Left kidney (tissue), 1 donor: ENCODE measurements at regions not wholly inside any gene's neighbourhood (a gene's known extent, or its start where the extent isn't known, plus 50 kb on each side); places are given as distances from the start of the nearest gene placed in this dataset.

ENCODE experiments used
- DNase-seq: peaks from one replicate; pipeline ENCODE4 v3.0.0-alpha.2; 2013

- no peak for DNase-seq
These were observed 876.6 kb downstream of the DCDC2C start for GRCh38 chr2:4579977-4580376.

GRCh38 chr2:4585057-4585635, 881.8 kb downstream of the DCDC2C start:
- no peak for DNase-seq

DNA sequence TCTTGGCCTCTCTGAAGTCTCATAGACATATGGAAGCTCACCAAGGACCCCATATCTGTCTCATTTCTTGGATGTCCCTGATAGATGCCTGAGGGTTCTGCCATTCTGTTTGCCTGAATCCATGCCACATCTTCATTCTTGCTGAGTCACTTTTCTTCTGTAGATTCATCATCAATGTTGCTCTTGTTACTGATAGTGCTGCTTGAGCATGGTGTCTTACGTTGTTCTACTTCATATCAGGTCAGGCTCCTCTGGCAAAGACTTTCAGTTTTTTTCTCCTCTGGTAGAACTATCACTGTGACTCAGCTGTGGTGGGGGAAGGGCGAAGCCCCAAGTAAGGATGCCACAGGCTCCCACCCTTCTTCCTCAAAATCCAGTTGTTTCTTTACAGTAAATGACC, 885.2 kb downstream of the DCDC2C start:
- no peak for DNase-seq

GRCh38 chr2:4591261-4591660, 887.9 kb downstream of the DCDC2C start:
- DNase-seq: no peak

- DNase-seq: no peak
These were observed 894.0 kb downstream of the DCDC2C start for GRCh38 chr2:4597400-4597799.

GRCh38 chr2:4604767-4605166, 901.4 kb downstream of the DCDC2C start:
- no peak for DNase-seq

GRCh38 chr2:4618141-4618540, 914.8 kb downstream of the DCDC2C start:
- no peak for DNase-seq

GRCh38 chr2:4618630-4619228, 915.4 kb downstream of the DCDC2C start:
- no peak for DNase-seq

DNA sequence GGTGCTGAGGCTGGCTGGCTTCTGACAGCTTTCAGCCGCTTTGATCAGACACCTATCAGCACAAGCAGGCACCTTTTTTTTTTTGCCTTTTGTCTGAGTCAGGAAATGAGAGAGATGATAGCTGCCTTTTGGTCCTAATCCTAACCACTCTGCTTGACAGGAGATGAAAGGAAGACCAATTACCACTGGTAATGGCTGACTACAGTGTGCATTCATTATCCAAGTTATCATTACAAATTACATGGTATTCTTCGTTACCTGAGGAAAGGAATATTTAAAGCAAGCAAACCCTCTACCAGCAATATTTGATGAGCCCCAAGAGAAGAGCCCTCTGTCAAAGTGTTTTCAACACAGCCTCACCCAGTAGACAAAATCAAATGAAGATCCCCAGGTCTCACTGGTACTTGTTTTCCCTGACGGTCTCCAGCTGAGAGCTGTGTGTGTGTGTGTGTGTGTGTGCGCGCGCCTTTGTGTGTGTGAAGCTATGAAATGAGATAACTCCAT, 925.7 kb downstream of the DCDC2C start:
- DNase-seq: no peak

DNA sequence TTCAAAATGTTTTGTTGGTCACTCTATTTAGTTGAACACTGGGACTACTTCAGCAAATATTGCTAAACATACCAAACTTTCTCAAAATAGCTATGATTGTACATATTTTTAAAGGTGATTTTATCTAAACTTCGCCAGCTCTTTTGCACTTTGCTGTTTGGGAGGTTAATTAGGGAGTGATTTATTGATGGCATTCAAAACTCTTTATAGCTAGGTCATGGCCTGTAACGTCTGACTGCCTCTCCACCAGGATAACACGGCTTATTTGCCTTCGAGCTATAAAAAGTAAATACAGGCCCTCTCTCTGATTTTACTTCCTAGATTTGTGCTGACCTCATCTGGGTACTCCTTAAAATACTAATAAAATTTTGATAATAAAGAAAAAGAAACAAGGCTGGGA, 931.9 kb downstream of the DCDC2C start:
- DNase-seq: peak; percentile 49

- DNase-seq: peak; percentile 21
These were observed 950.6 kb downstream of the DCDC2C start for GRCh38 chr2:4653991-4654390.

- DNase-seq: no peak
These were observed 953.0 kb downstream of the DCDC2C start for GRCh38 chr2:4656326-4656725.

DNA sequence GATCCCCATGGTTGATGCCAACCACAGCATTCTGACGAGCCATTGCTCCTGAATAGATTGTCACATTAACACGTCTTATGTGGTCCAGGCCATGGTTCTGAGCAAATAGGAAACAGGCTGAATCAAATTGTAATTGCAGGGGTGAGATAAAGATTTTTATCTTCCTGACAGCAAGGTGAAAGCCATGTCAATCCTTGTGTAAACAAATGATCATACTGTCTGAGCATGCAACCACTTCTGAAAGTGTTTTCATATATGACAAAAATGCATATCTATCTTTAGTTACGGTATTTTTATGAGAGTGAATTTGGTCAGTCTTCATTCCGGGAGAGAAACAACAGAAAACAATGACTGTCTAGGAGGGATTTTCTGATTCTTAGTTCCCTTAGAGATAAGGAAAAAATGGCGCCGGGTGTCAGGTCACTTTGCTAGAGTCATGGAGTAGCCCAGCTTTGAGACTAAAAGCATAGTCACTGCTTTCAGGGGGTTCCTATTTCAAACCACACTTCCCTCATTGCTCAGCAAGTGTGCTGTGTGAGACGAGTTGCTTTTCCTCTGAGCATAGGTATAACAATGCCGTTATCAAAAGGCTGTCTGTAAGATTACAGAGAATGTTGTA, 958.9 kb downstream of the DCDC2C start:
- DNase-seq: no peak

- no peak for DNase-seq
These were observed 965.0 kb downstream of the DCDC2C start for GRCh38 chr2:4668381-4668780.

- DNase-seq: no peak
These were observed 967.0 kb downstream of the DCDC2C start for GRCh38 chr2:4670331-4670730.

GRCh38 chr2:4673025-4673489, 969.7 kb downstream of the DCDC2C start:
- no peak for DNase-seq

DNA sequence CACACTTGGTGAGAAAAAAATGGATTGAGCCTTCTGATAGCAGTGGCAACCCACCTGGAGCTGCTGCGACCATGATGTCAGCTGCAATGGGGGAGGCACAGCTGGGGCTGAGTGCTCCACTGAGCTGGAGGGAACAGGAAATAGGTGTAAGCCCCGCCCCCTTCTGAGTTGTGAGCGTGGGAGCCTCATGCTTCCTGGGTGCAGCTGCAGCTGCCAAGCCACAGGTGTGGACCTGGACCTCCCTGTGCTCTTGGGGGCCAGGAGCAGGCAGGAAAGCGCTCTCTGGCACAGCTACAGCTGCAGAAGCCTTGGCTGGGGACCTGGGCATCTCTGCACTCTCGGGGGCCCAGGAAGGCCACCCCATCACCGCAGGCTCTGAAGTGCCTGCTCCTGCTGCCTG, 970.6 kb downstream of the DCDC2C start:
- DNase-seq: no peak

DNA sequence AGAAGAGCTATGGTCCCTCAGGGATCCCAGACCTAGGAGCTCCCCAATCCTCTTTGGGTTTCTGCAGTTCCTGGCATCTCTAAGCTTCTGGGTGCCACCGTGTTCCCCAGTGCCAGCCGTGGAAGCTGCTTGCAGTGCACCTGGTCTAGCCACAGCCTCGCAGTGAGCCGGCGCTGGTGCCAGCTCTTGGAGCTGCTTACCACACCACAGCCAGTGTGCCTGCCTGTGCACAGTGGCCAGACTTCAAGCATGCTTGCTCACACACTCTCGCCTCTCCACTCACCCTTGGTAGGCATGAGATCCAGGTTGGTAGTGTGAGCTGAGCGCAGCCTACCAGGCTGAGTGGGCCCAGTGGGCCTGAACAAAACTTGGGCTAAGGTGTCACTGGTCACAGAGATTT, 971.9 kb downstream of the DCDC2C start:
- DNase-seq: no peak

GRCh38 chr2:4678927-4679326, 975.6 kb downstream of the DCDC2C start:
- DNase-seq: no peak

GRCh38 chr2:4679391-4679790, 976.0 kb downstream of the DCDC2C start:
- no peak for DNase-seq

GRCh38 chr2:4684921-4685320, 981.5 kb downstream of the DCDC2C start:
- no peak for DNase-seq

- no peak for DNase-seq
These were observed 987.5 kb downstream of the DCDC2C start for GRCh38 chr2:4690913-4691312.

- DNase-seq: no peak
These were observed 989.9 kb downstream of the DCDC2C start for GRCh38 chr2:4693266-4693665.
